ENCODE measurements at regions not wholly inside any gene's neighbourhood (a gene's known extent, or its start where the extent isn't known, plus 50 kb on each side); places are given as distances from the start of the nearest gene placed in this dataset.

GRCh38 chr1:218171302-218171893, 113.7 kb upstream of the RRP15 start:
- TF ChIP-seq, protein P1, sequence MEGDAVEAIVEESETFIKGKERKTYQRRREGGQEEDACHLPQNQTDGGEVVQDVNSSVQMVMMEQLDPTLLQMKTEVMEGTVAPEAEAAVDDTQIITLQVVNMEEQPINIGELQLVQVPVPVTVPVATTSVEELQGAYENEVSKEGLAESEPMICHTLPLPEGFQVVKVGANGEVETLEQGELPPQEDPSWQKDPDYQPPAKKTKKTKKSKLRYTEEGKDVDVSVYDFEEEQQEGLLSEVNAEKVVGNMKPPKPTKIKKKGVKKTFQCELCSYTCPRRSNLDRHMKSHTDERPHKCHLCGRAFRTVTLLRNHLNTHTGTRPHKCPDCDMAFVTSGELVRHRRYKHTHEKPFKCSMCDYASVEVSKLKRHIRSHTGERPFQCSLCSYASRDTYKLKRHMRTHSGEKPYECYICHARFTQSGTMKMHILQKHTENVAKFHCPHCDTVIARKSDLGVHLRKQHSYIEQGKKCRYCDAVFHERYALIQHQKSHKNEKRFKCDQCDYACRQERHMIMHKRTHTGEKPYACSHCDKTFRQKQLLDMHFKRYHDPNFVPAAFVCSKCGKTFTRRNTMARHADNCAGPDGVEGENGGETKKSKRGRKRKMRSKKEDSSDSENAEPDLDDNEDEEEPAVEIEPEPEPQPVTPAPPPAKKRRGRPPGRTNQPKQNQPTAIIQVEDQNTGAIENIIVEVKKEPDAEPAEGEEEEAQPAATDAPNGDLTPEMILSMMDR (IDR thresholded peaks at IDR 0.05), result peak; percentile 46 to 86 (median 83)
- TF ChIP-seq POLR2A (IDR thresholded peaks at IDR 0.05), result no peak
